ENCODE measurements at regions not wholly inside any gene's neighbourhood (a gene's known extent, or its start where the extent isn't known, plus 50 kb on each side); places are given as distances from the start of the nearest gene placed in this dataset.

DNA sequence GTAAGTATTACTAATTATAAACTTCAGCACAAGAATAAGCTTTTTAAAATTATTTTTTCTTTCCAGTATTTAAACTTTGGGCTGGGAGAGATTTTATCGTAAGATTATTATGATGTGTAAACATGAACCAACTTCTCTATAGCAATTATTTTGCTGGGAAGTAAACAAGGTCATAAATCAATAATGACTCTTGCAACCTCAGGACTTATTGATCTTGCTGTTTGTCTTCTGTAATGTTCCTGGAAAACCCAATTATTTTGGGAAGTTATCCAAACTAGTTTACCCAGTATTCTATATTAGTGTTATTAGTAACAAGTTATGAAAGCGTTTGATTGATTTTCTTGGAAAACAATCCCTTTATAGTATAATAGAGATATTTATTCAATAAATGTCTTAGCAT lies 174.9 kb downstream of the PPP1R2C start:
- no peaks in the 10 kb centered on the region for H3K36me3 ChIP-seq (ENCODE audit: control insufficient read depth in 1 of 2, insufficient read depth in 2 of 2, low read length in 2 of 2)
- no peaks in the 10 kb centered on the region for H3K9me3 ChIP-seq (ENCODE audit: control insufficient read depth in 1 of 2, insufficient read depth in 1 of 2, low read depth in 1 of 2, low read length in 2 of 2)
- H3K27ac ChIP-seq (ENCODE audit: low read depth, low read length), result no peak overlapping the region
- intact Hi-C loops (cut with micrococcal nuclease), result no loop called here
- no peaks in the 10 kb centered on the region for H3K4me1 ChIP-seq (ENCODE audit: control insufficient read depth in 1 of 2, insufficient read depth in 2 of 2, low read length in 2 of 2)
- DNase-seq (ENCODE audit: low read depth, low spot score), result no peak
- H3K27me3 ChIP-seq (ENCODE audit: insufficient read depth, low read length), result no peaks in the 10 kb centered on the region
- H3K4me2 ChIP-seq (ENCODE audit: low read length), result no peak overlapping the region
- H3K79me2 ChIP-seq (ENCODE audit: insufficient read depth, low read length), result no peaks in the 10 kb centered on the region
- RAD21 ChIA-PET (ENCODE audit: low non-redundant PET in 1 of 2, low total read pairs in 2 of 2, uncharacterized antibody in 2 of 2, unreplicated experiment in 2 of 2), result no interaction called here
- H3K9ac ChIP-seq (ENCODE audit: low read length), result no peak overlapping the region
- CTCF ChIA-PET, result no interaction called here
- no peak overlapping the region for H2AFZ ChIP-seq (ENCODE audit: low read depth, low read length, poor library complexity, severe bottlenecking)
- BruUV-seq (replicated peaks), result no TSS peak
- no peak for TF ChIP-seq SRF (IDR thresholded peaks at IDR 0.05; ENCODE audit: low read depth)
- no peak for TF ChIP-seq ATF3 (IDR thresholded peaks at IDR 0.05)
- no peak overlapping the region for H3K4me3 ChIP-seq (replicated peaks in 1 of 2; ENCODE audit: low read depth in 1 of 2, low read length in 2 of 2)
- no peaks in the 10 kb centered on the region for H3K9me2 ChIP-seq (ENCODE audit: insufficient read depth)
- POLR2A ChIA-PET, result no interaction called here
- ATAC-seq, result no peak
- no peaks in the 10 kb centered on the region for H4K20me1 ChIP-seq (ENCODE audit: insufficient read depth)

DNA sequence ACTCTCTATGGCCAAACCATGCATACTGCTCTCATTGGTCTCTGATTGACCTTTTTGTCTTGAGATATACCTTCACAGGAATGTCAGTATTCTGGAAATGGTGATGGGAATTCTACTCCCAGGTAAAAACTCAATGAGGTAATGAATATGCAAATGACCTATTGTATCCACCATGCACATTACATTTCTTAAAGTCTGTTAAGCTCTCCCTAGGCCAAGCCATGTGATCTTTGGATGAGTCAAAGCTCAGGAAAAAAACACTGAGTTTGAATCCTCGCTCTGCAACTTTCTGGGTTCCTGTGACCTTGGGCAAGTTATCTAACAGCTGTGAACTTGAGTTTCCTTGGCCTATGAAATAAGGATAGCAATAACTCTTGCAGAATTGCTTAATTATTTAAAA lies 175.4 kb downstream of the PPP1R2C start:
- no peak overlapping the region for H3K9ac ChIP-seq (ENCODE audit: low read length)
- intact Hi-C loops (cut with micrococcal nuclease), result no loop called here
- no peaks in the 10 kb centered on the region for H3K9me3 ChIP-seq (ENCODE audit: control insufficient read depth in 1 of 2, insufficient read depth in 1 of 2, low read depth in 1 of 2, low read length in 2 of 2)
- no peak overlapping the region for H2AFZ ChIP-seq (ENCODE audit: low read depth, low read length, poor library complexity, severe bottlenecking)
- no peaks in the 10 kb centered on the region for H3K27me3 ChIP-seq (ENCODE audit: insufficient read depth, low read length)
- ChIA-PET POLR2A (no interaction called here), CTCF (no interaction called here), RAD21 (ENCODE audit: low non-redundant PET in 1 of 2, low total read pairs in 2 of 2, uncharacterized antibody in 2 of 2, unreplicated experiment in 2 of 2) (no interaction called here)
- H3K4me3 ChIP-seq (replicated peaks in 1 of 2; ENCODE audit: low read depth in 1 of 2, low read length in 2 of 2), result no peak overlapping the region
- ATAC-seq (no peak), DNase-seq (ENCODE audit: low read depth, low spot score) (no peak)
- no peak overlapping the region for H3K27ac ChIP-seq (ENCODE audit: low read depth, low read length)
- TF ChIP-seq SRF (IDR thresholded peaks at IDR 0.05; ENCODE audit: low read depth) (no peak), ZBTB33 (IDR thresholded peaks at IDR 0.05; ENCODE audit: extremely low read depth, insufficient replicate concordance, low read length) (no peak), EZH2phosphoT487 (IDR thresholded peaks at IDR 0.05; ENCODE audit: borderline replicate concordance) (no peak), CBX3 (IDR thresholded peaks at IDR 0.05; ENCODE audit: low read depth) (no peak), REST (IDR thresholded peaks at IDR 0.05; ENCODE audit: low read depth) (no peak), ZNF274 (IDR thresholded peaks at IDR 0.05; ENCODE audit: low read depth, low read length) (no peak), POLR2AphosphoS5 (IDR thresholded peaks at IDR 0.05; ENCODE audit: low read depth, low read length) (no peak), EGR1 (IDR thresholded peaks at IDR 0.05; ENCODE audit: low read depth) (no peak), EZH2 (IDR thresholded peaks at IDR 0.05) (no peak), ZFX (IDR thresholded peaks at IDR 0.05) (no peak), FOSL1 (IDR thresholded peaks at IDR 0.05; ENCODE audit: low read depth) (no peak), SIN3A (IDR thresholded peaks at IDR 0.05; ENCODE audit: low read depth) (no peak), YY1 (IDR thresholded peaks at IDR 0.05; ENCODE audit: extremely low read depth, insufficient replicate concordance, low read depth, low read length) (no peak), RAD21 (IDR thresholded peaks at IDR 0.05; ENCODE audit: low read depth) (no peak), TCF7L2 (IDR thresholded peaks at IDR 0.05; ENCODE audit: borderline replicate concordance, extremely low read depth, insufficient read depth, insufficient read length) (no peak), SP1 (IDR thresholded peaks at IDR 0.05; ENCODE audit: low read depth) (no peak), ELF1 (IDR thresholded peaks at IDR 0.05; ENCODE audit: borderline replicate concordance, low read depth) (no peak)
- H3K36me3 ChIP-seq (ENCODE audit: control insufficient read depth in 1 of 2, insufficient read depth in 2 of 2, low read length in 2 of 2), result no peaks in the 10 kb centered on the region
- no peaks in the 10 kb centered on the region for H3K4me1 ChIP-seq (ENCODE audit: control insufficient read depth in 1 of 2, insufficient read depth in 2 of 2, low read length in 2 of 2)
- no peaks in the 10 kb centered on the region for H3K79me2 ChIP-seq (ENCODE audit: insufficient read depth, low read length)
- no peak overlapping the region for H3K4me2 ChIP-seq (ENCODE audit: low read length)
- no peaks in the 10 kb centered on the region for H4K20me1 ChIP-seq (ENCODE audit: insufficient read depth)
- BruUV-seq (replicated peaks), result no TSS peak
- H3K9me2 ChIP-seq (ENCODE audit: insufficient read depth), result no peaks in the 10 kb centered on the region
